Esophagus squamous epithelium (tissue), 4 donors: ENCODE measurements at regions not wholly inside any gene's neighbourhood (a gene's known extent, or its start where the extent isn't known, plus 50 kb on each side); places are given as distances from the start of the nearest gene placed in this dataset.

Source experiments
- CTCF ChIP-seq, 6 experiments: fragments of 450-650 bp in 4 of 6; fragments of 200-600 bp in 2 of 6; sonication (generic) in 2 of 6; IDR thresholded peaks; one replicate each; pipeline ENCODE4 v1.5.1; 2016 to 2019; ENCODE audit warnings: antibody characterized with exemption in 6 of 6, mild to moderate bottlenecking in 4 of 6, moderate library complexity in 4 of 6
- POLR2A ChIP-seq, 4 donors: fragments of 450-650 bp; IDR thresholded peaks; one replicate each; pipeline ENCODE4 v1.6.1; 2017; ENCODE audit warnings: antibody characterized with exemption in 4 of 4, mild to moderate bottlenecking in 4 of 4, moderate library complexity in 3 of 4

DNA sequence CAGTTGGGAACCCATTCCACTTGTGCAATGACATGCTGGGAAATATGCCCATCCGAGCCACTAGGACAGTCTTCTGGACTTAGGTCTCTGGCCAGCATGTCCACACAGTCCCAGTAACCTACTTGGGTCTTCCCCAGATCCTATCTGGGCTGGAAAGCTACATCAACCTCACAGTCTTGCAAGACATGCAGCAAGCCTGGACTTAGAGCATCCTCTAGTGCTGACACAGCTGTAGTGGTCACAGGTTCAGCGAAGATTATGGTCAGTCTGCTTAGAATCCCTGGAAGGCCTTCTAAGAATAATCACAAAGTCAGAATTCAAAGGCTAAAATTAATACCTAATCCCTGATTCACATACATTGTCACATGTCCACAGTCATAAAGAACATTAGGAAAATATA lies 842.7 kb downstream of the STPG2 start:
- no peak for TF ChIP-seq CTCF (IDR thresholded peaks at IDR 0.05)
- TF ChIP-seq POLR2A (IDR thresholded peaks at IDR 0.05): no peak
